Urothelium cell line (cell line): ENCODE measurements at regions not wholly inside any gene's neighbourhood (a gene's known extent, or its start where the extent isn't known, plus 50 kb on each side); places are given as distances from the start of the nearest gene placed in this dataset.

Experiments used
- DNase-seq: peaks from one replicate; pipeline ENCODE4 v3.0.0; 2011; ENCODE audit warnings: low spot score, mixed read lengths
- FAIRE-seq: peaks from 2 replicates; lab custom pipeline; 2011; peaks lifted over from hg19 to GRCh38; lab: Jason Lieb, UNC

DNA sequence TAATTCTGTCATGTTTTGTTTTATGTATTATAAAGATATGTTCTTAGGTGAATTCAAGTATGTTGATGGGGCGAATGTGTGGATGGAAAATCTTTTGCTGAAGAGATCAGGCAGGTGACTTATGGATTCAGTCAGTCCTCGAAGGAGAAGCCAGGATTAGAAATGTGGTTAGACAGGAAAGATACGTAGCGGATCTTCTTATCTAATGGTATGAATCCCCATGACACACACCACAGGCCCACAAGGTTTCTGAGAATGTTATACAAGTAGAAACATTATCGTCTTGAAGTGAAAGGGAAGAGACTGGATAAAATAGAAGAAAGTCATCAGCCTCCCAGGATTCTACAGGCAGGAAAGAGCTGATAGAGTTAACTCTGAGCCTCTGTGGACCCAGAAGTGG, 69.0 kb upstream of the RFXAP start:
- FAIRE-seq (no peak), DNase-seq (no peak)

DNA sequence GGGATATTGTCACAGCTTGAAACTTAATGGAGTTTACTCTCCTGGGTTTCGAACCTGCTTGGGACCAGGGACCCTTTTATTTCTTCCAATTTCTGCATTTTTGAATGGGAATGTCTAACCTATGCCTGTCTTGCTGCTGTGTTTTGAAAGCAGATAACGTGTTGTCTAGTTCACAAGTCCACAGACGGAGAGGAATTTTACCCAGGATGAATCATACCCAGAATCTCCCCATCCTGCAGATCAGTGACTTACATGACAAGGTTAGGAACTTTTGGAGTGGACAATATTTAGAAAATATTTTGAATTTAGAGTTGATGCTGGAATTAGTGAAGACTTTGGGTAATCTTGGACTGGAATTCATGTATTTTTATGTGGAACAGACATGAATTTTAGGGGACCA, 68.6 kb upstream of the RFXAP start:
- DNase-seq (no peak), FAIRE-seq (no peak)

DNA sequence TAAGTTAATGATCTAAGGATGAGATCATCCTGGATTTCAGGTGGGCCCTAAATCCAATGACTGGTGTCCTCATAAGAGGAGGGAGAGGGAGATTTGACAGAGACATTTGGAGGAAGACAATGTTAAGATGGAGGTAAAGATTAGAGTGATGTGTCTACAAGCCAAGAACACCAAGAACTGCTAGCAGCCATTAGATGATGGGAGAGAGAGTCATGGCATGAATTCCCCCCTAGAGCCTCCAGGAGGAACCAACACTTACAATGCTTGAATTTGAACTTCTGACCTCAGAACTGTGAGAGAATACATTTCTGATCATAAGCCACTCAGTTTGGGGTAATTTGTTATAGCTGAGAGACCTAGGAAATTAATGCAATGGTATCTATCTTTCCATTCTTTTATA, 68.1 kb upstream of the RFXAP start:
- DNase-seq = no peak
- no peak for FAIRE-seq

DNA sequence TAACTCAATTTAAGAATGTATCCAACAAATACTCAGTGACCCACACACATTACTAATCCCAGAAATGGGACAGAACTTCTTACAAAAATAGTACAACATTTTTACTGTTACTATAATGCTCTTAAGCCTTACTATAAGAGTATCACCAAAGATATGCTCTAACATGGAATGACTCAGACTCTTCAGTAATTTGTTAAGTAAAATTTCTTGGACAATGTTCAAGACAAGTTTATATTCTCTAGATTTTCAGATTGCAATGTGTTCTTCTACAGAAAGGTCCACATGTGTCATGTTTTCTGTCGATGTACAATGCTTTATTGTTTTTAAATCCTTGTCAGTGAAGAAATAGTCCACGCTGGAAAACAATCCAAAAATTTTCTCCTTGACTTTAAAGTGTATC, 66.3 kb upstream of the RFXAP start:
- no peak for FAIRE-seq
- no peak for DNase-seq

DNA sequence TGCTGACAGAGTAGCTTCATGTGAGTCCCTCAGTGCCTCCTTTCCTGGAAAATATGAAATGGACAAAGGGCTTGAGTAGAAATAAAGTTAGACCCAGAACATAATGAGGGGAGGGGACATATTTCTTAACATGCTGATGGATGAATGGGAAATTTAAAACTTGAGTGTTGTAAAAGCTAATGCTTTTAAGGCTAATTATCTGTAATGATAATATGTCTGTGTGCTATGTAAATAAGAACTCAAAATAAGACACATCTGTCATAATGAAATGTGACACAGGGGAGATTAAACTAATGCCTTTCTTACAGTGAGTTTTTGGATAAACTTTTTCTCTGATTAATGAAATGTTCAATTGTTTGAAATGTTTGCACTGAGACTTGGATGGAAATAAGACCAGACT, 65.8 kb upstream of the RFXAP start:
- FAIRE-seq = no peak

DNA sequence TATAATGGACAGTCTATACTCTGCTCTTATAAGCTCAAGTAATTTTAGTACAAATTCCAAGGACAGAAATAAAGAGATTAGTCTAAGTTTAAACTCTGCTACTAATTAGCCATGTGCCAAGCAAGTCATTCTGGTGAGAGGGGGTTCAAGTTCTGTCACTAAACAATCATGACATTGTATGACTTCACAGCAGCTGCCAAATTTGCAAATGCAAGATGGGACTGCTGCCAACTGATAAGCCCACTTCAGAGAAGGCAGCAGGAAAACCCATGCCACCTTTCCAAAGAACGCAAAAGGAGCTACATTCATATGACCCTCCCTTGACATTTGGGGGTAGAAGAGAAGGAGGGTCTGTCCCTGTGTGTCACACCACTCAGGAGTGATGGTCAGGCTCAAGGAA, 60.7 kb upstream of the RFXAP start:
- FAIRE-seq = no peak
- DNase-seq = no peak

More for the DNA sequence above, 65.8 kb upstream of the RFXAP start:
- no peak for DNase-seq

DNA sequence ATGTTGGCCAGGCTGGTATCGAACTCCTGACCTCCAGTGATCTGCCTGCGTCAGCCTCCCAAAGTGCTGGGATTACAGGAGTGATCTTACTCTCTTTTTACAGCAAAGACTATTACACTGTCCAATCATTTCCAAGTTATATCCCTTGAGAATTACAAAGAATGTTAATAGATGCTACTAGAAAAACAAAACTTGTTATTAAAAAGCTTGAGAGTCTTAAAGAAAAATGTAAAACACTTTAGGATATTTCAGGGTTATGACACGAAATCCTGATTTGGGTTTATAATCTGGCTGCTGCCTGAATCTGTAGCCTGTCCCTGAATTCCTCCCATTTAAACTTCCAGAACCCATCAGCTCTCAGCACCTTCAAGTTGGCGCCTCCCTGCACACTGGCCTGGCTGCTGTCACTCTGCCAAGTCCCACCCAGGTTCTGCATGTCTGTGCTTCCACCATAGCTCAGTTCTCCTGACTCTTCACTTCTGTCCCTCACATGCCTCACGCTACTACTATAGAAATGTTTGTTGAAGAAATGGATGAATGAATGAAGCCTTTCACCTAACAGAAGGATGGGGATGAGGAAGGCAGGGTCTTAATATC, 55.8 kb upstream of the RFXAP start:
- FAIRE-seq (no peak), DNase-seq (no peak)

DNA sequence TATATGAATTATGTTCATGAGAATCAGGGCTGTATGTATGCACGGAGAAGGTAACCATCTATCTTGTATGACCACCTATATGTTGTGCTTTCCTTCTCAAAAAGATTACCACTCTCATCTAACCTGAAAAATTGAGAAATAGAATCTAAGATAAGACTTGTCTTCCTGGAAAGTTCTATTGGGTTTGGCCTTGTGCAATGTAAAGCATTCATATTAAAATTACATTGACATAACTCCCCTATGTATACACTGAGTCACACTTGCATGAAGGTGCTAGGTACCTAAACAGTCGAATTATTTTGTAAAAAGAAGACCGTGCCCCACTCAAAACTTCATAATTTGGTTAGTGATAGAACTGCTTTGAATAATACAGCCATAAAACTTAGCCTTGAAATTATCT, 54.5 kb upstream of the RFXAP start:
- FAIRE-seq = no peak
- DNase-seq = no peak

DNA sequence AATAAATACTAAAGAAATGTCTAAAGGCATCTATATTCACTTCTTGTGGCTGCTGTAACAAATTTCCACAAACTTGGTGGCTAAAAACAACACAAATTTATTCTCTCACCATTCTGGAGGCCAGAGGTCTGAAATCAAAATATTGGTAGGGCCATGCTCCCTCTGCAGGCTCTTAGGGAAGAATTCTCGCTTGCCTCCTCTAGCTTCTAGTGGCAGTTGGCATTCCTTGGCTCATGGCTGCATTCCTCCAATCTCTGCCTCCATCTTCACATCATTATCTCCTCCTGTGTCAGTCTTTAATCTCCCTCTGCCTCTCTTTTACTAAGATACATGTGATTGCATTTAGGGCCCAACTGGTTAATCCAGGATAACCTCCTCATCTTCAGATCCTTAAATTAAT, 54.1 kb upstream of the RFXAP start:
- FAIRE-seq = no peak
- DNase-seq = no peak

DNA sequence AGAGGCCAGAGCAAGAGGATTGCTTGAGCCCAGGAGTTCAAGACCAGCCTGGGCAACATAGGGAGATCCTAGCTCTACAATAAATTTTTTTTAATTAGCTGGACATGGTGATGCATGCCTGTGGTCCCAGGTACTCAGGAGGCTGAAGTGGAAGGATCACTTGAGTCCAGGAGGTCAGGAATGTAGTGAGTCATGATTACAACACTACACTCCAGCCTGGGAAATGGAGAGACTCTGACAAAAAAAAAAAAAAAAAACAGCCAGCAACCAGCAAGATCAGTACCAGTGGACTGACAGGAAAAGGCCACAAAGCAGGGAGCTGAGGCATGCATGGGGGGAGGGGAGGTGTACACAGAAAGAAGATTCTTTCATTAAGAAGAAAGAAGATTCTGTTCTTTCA, 52.7 kb upstream of the RFXAP start:
- DNase-seq (peak; percentile 31), FAIRE-seq (no peak)

DNA sequence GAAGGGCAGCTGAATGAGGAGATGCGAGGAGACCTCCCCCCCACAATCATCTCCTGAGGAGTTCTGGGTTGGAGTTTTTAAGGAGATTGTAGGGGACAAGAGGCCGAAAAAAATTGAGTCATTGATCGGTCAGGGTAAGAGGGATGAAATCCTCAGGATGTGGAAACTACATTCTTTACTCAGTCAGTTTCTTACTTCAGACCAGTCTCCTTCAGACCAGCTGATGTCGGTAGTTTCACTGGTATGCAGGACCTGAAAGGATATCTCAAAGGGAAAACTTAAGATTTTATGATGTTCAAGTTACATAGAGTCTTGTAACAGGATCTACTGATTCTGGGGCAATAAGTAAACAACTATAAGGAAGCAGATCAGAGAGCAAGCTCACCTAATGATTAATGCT, 51.7 kb upstream of the RFXAP start:
- no peak for FAIRE-seq
- DNase-seq = no peak

DNA sequence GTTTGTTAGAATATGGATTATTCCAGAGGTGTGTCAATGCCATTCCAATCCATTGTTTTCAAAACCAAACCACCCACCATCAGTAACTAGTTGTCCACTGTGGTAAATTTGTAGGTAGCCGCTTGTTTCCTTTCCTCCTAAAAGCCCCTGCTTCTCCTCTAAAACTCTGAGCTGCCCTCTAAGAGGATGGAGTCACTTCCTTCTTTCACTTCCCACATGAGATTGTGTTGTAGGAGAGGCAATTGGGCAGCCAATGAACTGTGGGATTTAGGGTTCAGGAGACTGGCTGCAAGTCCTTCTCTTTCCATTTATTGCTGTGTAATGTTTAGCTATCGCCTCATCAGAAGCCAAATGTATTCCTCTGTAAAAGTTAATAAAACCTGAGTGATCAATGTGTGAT, 49.9 kb upstream of the RFXAP start:
- FAIRE-seq (no peak), DNase-seq (no peak)
